Mesendoderm (in vitro differentiated cells): ENCODE measurements at regions not wholly inside any gene's neighbourhood (a gene's known extent, or its start where the extent isn't known, plus 50 kb on each side); places are given as distances from the start of the nearest gene placed in this dataset.

Experiments used
- DNase-seq: peaks from one replicate; pipeline ENCODE4 v3.0.0; 2013
- H2AK5ac ChIP-seq: 2 replicates; pipeline ENCODE4 v1.6.1; 2013; ENCODE audit warnings: low read length, inconsistent platforms
- H2BK120ac ChIP-seq: 2 replicates; pipeline ENCODE4 v1.6.1; 2013; ENCODE audit warnings: low read depth, mild to moderate bottlenecking, low read length, moderate library complexity, mixed read lengths
- H2BK15ac ChIP-seq: replicated peaks from 2 replicates; pipeline ENCODE4 v1.6.1; 2013; ENCODE audit warnings: low read depth, mild to moderate bottlenecking, moderate library complexity
- H2BK5ac ChIP-seq: 2 replicates; pipeline ENCODE4 v1.6.1; 2013; ENCODE audit warnings: low read length, inconsistent platforms
- H3K18ac ChIP-seq: 2 replicates; pipeline ENCODE4 v1.6.1; 2013; ENCODE audit warnings: mild to moderate bottlenecking, low read length, mixed read lengths
- H3K23ac ChIP-seq: one replicate; pipeline ENCODE4 v1.6.1; 2013; ENCODE audit warnings: low read length
- H3K27ac ChIP-seq: 2 replicates; pipeline ENCODE4 v1.5.1; 2013; ENCODE audit warnings: low read depth, mild to moderate bottlenecking, inconsistent platforms, low read length, moderate library complexity
- H3K27me3 ChIP-seq: 2 replicates; pipeline ENCODE4 v1.6.1; 2013; ENCODE audit warnings: low read length, control low read depth, mild to moderate bottlenecking, inconsistent platforms; ENCODE audit not compliant: insufficient read depth, poor library complexity
- H3K36me3 ChIP-seq: 2 replicates; pipeline ENCODE4 v1.6.1; 2013; ENCODE audit warnings: low read length, inconsistent platforms; ENCODE audit not compliant: control insufficient read depth, insufficient read depth
- H3K4ac ChIP-seq: one replicate; pipeline ENCODE4 v1.6.1; 2013; ENCODE audit warnings: low read depth, mild to moderate bottlenecking, low read length, moderate library complexity
- H3K4me1 ChIP-seq: 2 replicates; pipeline ENCODE4 v1.6.1; 2013; ENCODE audit warnings: low read depth, low read length, inconsistent platforms; ENCODE audit not compliant: control insufficient read depth
- H3K4me2 ChIP-seq: 2 replicates; pipeline ENCODE4 v1.6.1; 2013; ENCODE audit warnings: low read length
- H3K4me3 ChIP-seq: 2 replicates; pipeline ENCODE4 v1.5.1; 2013; ENCODE audit warnings: mild to moderate bottlenecking, low read length
- H3K56ac ChIP-seq: one replicate; pipeline ENCODE4 v1.6.1; 2013; ENCODE audit warnings: low read length
- H3K79me1 ChIP-seq: 2 replicates; pipeline ENCODE4 v1.6.1; 2013; ENCODE audit warnings: low read length, inconsistent platforms
- H3K79me2 ChIP-seq: 2 replicates; pipeline ENCODE4 v1.6.1; 2013; ENCODE audit warnings: mild to moderate bottlenecking, low read length; ENCODE audit not compliant: control insufficient read depth, insufficient read depth
- H3K9ac ChIP-seq: 2 replicates; pipeline ENCODE4 v1.6.1; 2013; ENCODE audit warnings: low read length, inconsistent platforms
- H4K5ac ChIP-seq: one replicate; pipeline ENCODE4 v1.6.1; 2013; ENCODE audit warnings: low read length
- H4K8ac ChIP-seq: one replicate; pipeline ENCODE4 v1.6.1; 2013; ENCODE audit warnings: low read depth, mild to moderate bottlenecking, control low read depth, low read length, moderate library complexity
- WGBS: extraction: QIAGEN DNeasy Blood & Tissue Kit; methylation state at CpG from one replicate; pipeline ENCODE4 v1.1.7; 2013; ENCODE audit warnings: low lambda C conversion rate, missing lambda C conversion rate; ENCODE audit not compliant: insufficient coverage; ENCODE audit errors: extremely low coverage; 5-methylcytosine and 5-hydroxymethylcytosine counted together

DNA sequence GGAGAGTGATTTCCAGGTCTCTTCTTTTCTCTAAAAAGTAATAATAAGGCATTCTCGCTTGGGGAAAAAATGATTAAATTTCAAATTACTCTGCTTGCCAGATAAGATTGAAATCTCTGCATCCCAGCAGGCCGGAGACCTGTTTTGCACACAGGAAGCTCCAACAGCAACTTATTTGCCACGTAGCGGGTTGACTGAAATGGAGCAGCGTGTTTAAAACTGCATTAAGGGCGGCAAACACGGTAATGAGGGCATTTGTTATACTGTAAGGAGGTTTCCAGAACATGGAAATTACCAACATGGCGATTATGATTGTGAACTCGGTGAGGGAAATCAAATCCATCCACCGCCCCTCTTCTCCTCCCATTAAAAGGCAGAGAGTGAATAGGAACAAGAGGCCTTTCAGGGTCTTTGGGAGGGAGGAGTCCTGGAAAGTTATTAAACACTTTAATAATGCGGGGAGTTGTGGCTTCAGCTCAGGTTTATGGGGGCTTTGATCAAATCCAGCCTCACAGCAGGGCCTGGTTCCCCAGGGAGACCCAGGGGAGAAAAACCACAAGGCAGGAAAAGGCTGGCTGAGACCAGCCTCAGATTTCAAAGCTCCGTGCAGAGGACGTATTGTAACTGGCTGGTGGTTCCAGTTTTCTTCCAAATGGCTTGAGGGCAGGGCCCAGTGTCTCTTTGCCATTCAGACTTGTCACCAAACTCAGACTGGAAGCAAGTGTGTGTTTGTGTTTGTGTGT is 242.3 kb downstream of the TLE3 start:
- Histone ChIP-seq H3K27me3 (no peaks in the 10 kb centered on the region), H2BK5ac (peak overlapping the region; percentile 48), H3K79me2 (no peaks in the 10 kb centered on the region), H3K4me2 (no peak overlapping the region), H2BK15ac (no peak overlapping the region), H4K5ac (no peak overlapping the region), H2BK120ac (no peak overlapping the region), H4K8ac (no peak overlapping the region), H3K27ac (no peak overlapping the region), H3K4ac (no peak overlapping the region), H3K23ac (no peak overlapping the region), H3K4me1 (peaks cover 18% of the 10 kb centered on the region), H3K36me3 (no peaks in the 10 kb centered on the region), H3K79me1 (no peaks in the 10 kb centered on the region), H3K18ac (peak overlapping the region; percentile 31), H2AK5ac (no peak overlapping the region), H3K9ac (no peak overlapping the region), H3K4me3 (no peak overlapping the region), H3K56ac (peak overlapping the region; percentile 34)
- no peak for DNase-seq
- no CpG with 5 or more reads among the region's 13 CpGs for WGBS

DNA sequence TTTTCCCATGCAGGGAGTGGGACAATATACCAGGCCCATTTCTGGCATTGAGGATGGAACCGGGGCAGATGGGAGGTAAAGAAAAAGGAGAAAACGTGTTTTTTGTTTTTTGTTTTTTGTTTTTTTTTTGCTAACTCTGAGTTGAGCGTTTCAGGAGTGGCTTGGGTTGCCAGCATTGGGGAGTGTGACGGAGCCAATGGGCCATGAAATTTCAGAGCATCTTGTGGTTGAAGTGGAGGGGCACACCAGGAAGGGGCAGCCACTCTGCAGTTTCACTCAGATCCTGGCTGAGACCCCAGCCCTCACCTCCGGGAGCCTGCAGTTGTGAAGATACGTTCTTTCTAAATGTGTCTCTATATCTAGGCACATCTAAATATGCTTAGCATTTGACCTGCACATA is 240.5 kb downstream of the TLE3 start:
- no peak overlapping the region for H3K9ac ChIP-seq
- H3K79me1 ChIP-seq = no peaks in the 10 kb centered on the region
- no peak overlapping the region for H3K18ac ChIP-seq
- no peak overlapping the region for H4K5ac ChIP-seq
- no peaks in the 10 kb centered on the region for H3K27me3 ChIP-seq
- H3K4me3 ChIP-seq = no peak overlapping the region
- H2BK5ac ChIP-seq = peak overlapping the region; percentile 27
- H3K36me3 ChIP-seq = no peaks in the 10 kb centered on the region
- no peaks in the 10 kb centered on the region for H3K79me2 ChIP-seq
- H3K4ac ChIP-seq = no peak overlapping the region
- no peak for DNase-seq
- peak overlapping the region; percentile 7 for H2BK120ac ChIP-seq
- H3K27ac ChIP-seq = no peak overlapping the region
- H3K56ac ChIP-seq = peak overlapping the region; percentile 40
- no peak overlapping the region for H4K8ac ChIP-seq
- peaks cover 26% of the 10 kb centered on the region for H3K4me1 ChIP-seq
- H3K4me2 ChIP-seq = no peak overlapping the region
- no peak overlapping the region for H2AK5ac ChIP-seq
- no CpG with 5 or more reads among the region's 6 CpGs for WGBS
- no peak overlapping the region for H3K23ac ChIP-seq
- H2BK15ac ChIP-seq = no peak overlapping the region

DNA sequence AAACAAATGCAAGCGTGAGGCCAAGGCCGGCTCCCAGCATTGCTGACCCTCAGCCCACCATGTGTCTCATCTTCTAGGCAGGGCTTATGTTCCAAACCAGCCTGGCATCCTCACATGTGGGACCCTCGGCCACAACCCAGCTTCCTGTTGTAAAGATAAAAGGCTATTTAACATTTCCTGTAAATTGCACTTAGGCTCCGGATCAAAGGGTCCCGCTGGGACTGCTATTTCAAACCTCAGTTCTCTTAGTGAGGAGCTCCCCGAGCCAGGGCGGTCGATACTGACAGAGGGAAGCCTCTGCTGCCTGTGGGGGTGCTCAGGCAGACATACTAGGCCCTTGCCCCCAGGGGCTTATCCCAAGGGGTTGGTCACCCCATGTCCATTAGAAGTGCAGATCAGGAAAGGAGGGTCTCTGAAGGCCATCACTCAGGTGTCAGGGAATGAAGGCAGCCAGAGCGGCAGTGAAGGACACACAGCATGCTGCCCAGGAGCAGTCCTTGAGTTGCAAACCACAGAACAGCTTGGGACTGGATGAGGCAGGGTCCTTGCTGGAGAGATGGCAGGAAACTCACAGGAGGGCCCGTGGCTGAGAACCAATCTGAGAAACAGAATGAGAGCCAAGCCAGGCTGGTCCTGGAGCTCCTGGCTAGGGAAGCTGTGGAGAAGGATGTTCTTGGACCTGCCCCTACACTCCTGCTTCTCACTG is 239.9 kb downstream of the TLE3 start:
- Histone ChIP-seq H2BK120ac (no peak overlapping the region), H3K27ac (no peak overlapping the region), H3K18ac (no peak overlapping the region), H2AK5ac (peak overlapping the region; percentile 71), H3K4ac (no peak overlapping the region), H3K4me3 (no peak overlapping the region), H3K79me1 (no peaks in the 10 kb centered on the region), H3K79me2 (no peaks in the 10 kb centered on the region), H3K36me3 (no peaks in the 10 kb centered on the region), H3K27me3 (no peaks in the 10 kb centered on the region), H3K9ac (peak overlapping the region; percentile 35), H2BK5ac (peak overlapping the region; percentile 69), H3K4me2 (no peak overlapping the region), H2BK15ac (no peak overlapping the region), H4K5ac (no peak overlapping the region), H3K4me1 (peaks cover 30% of the 10 kb centered on the region), H4K8ac (no peak overlapping the region), H3K23ac (peak overlapping the region; percentile 97), H3K56ac (peak overlapping the region; percentile 40)
- DNase-seq = peak; percentile 75
- no CpG with 5 or more reads among the region's 10 CpGs for WGBS

DNA sequence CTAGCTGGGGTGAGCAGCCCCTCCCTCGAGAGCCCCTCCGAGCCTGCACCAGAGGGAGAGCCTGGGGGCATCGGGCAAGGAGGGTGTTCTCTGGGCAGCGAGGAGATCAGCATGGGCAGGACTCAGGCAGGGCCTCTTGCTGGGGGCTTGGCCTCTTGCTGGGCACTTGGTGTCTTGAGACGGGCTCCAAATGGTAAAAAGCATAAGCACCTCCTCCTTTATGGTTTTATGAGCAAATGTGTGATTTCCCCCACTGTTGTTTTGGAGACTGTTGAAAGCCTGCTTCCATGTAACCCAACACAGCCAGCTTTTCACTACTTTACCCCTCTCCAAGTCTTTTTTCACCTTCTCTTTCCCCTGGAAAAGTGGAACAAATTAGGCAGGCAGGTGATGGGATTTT is 239.3 kb downstream of the TLE3 start:
- peaks cover 30% of the 10 kb centered on the region for H3K4me1 ChIP-seq
- H2BK5ac ChIP-seq = peak overlapping the region; percentile 35
- no peak overlapping the region for H2BK15ac ChIP-seq
- H4K5ac ChIP-seq = no peak overlapping the region
- no peak for DNase-seq
- peak overlapping the region; percentile 17 for H2AK5ac ChIP-seq
- no peak overlapping the region for H3K27ac ChIP-seq
- no peaks in the 10 kb centered on the region for H3K79me2 ChIP-seq
- no peaks in the 10 kb centered on the region for H3K27me3 ChIP-seq
- H2BK120ac ChIP-seq = no peak overlapping the region
- no peak overlapping the region for H4K8ac ChIP-seq
- no peak overlapping the region for H3K23ac ChIP-seq
- H3K36me3 ChIP-seq = no peaks in the 10 kb centered on the region
- H3K56ac ChIP-seq = no peak overlapping the region
- no peak overlapping the region for H3K9ac ChIP-seq
- no peak overlapping the region for H3K4me2 ChIP-seq
- H3K4ac ChIP-seq = no peak overlapping the region
- no peaks in the 10 kb centered on the region for H3K79me1 ChIP-seq
- H3K4me3 ChIP-seq = no peak overlapping the region
- no CpG with 5 or more reads among the region's 5 CpGs for WGBS
- no peak overlapping the region for H3K18ac ChIP-seq

DNA sequence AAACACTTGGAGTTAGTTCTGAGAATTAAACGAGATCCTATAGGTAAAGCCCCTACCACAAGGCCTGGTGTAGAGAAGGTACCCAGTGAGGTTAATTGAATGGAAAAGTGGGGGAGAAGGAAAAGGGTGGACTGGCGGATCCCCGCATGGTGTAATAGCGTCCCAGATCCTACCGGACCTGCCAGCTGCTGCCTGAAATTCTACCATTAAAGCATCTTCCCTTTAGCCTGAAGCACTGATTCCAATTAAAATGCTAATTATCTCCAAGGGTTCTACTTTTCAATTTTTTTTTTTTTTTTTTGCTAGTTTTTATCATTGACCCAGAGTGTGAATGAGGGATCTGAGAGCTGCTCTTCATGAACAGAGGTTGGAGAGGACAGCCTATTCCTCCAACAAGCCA is 237.9 kb downstream of the TLE3 start:
- WGBS = no CpG with 5 or more reads among the region's 5 CpGs
- no peak overlapping the region for H3K27ac ChIP-seq
- H2BK15ac ChIP-seq = no peak overlapping the region
- no peak overlapping the region for H3K18ac ChIP-seq
- no peak for DNase-seq
- no peak overlapping the region for H2BK5ac ChIP-seq
- no peak overlapping the region for H4K8ac ChIP-seq
- peaks cover 28% of the 10 kb centered on the region for H3K4me1 ChIP-seq
- H3K4me3 ChIP-seq = no peak overlapping the region
- H3K9ac ChIP-seq = no peak overlapping the region
- H3K23ac ChIP-seq = no peak overlapping the region
- no peak overlapping the region for H4K5ac ChIP-seq
- no peak overlapping the region for H2AK5ac ChIP-seq
- H3K79me1 ChIP-seq = no peaks in the 10 kb centered on the region
- H3K79me2 ChIP-seq = no peaks in the 10 kb centered on the region
- no peak overlapping the region for H3K4me2 ChIP-seq
- no peak overlapping the region for H3K4ac ChIP-seq
- no peak overlapping the region for H2BK120ac ChIP-seq
- no peaks in the 10 kb centered on the region for H3K36me3 ChIP-seq
- H3K27me3 ChIP-seq = no peaks in the 10 kb centered on the region
- no peak overlapping the region for H3K56ac ChIP-seq
